ENCODE measurements at regions not wholly inside any gene's neighbourhood (a gene's known extent, or its start where the extent isn't known, plus 50 kb on each side); places are given as distances from the start of the nearest gene placed in this dataset.

- no peak for TF ChIP-seq POLR2A (IDR thresholded peaks at IDR 0.05)
- TF ChIP-seq, protein P1, sequence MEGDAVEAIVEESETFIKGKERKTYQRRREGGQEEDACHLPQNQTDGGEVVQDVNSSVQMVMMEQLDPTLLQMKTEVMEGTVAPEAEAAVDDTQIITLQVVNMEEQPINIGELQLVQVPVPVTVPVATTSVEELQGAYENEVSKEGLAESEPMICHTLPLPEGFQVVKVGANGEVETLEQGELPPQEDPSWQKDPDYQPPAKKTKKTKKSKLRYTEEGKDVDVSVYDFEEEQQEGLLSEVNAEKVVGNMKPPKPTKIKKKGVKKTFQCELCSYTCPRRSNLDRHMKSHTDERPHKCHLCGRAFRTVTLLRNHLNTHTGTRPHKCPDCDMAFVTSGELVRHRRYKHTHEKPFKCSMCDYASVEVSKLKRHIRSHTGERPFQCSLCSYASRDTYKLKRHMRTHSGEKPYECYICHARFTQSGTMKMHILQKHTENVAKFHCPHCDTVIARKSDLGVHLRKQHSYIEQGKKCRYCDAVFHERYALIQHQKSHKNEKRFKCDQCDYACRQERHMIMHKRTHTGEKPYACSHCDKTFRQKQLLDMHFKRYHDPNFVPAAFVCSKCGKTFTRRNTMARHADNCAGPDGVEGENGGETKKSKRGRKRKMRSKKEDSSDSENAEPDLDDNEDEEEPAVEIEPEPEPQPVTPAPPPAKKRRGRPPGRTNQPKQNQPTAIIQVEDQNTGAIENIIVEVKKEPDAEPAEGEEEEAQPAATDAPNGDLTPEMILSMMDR (IDR thresholded peaks at IDR 0.05): no peak
Observed at GRCh38 chr18:45290364-45290763, 324.9 kb upstream of the SLC14A2 start.
